HEK293T (cell line): ENCODE measurements at regions not wholly inside any gene's neighbourhood (a gene's known extent, or its start where the extent isn't known, plus 50 kb on each side); places are given as distances from the start of the nearest gene placed in this dataset.
"Not testable (repeated sequence)": the region's sequence is repeated elsewhere in the genome, so short reads cannot be mapped to it uniquely, and the experiment has no call there.

ENCODE experiments used
- ARNT ChIP-seq: fragments of 450-650 bp; IDR thresholded peaks from 2 replicates; pipeline ENCODE4 v1.6.1; 2017; ENCODE audit warnings: mild to moderate bottlenecking
- BHLHE40 ChIP-seq: fragments of 450-650 bp; IDR thresholded peaks from 2 replicates; pipeline ENCODE4 v1.6.1; 2016; ENCODE audit warnings: mild to moderate bottlenecking, moderate library complexity, borderline replicate concordance
- CTBP1 ChIP-seq: fragments of 450-650 bp; IDR thresholded peaks from 2 replicates; pipeline ENCODE4 v1.6.1; 2016; ENCODE audit warnings: borderline replicate concordance
- ELF4 ChIP-seq: fragments of 450-650 bp; IDR thresholded peaks from 2 replicates; pipeline ENCODE4 v1.6.1; 2017; ENCODE audit warnings: antibody characterized with exemption
- FOXA1 ChIP-seq: fragments of 450-650 bp; IDR thresholded peaks from 2 replicates; pipeline ENCODE4 v1.6.1; 2016; ENCODE audit warnings: mild to moderate bottlenecking
- FOXK2 ChIP-seq: fragments of 450-650 bp; IDR thresholded peaks from 2 replicates; pipeline ENCODE4 v1.6.1; 2016; ENCODE audit warnings: mild to moderate bottlenecking
- FOXM1 ChIP-seq: fragments of 450-650 bp; IDR thresholded peaks from 2 replicates; pipeline ENCODE4 v1.6.1; 2017; ENCODE audit warnings: mild to moderate bottlenecking, borderline replicate concordance
- HDGF ChIP-seq: fragments of 450-650 bp; IDR thresholded peaks from 2 replicates; pipeline ENCODE4 v1.6.1; 2017; ENCODE audit warnings: antibody characterized with exemption, borderline replicate concordance
- LEF1 ChIP-seq: fragments of 450-650 bp; IDR thresholded peaks from 2 replicates; pipeline ENCODE4 v1.6.1; 2017; ENCODE audit warnings: mild to moderate bottlenecking, borderline replicate concordance
- NFRKB ChIP-seq: fragments of 450-650 bp; IDR thresholded peaks from 2 replicates; pipeline ENCODE4 v1.6.1; 2016; ENCODE audit warnings: mild to moderate bottlenecking, moderate library complexity
- PKNOX1 ChIP-seq: fragments of 450-650 bp; IDR thresholded peaks from 2 replicates; pipeline ENCODE4 v1.6.1; 2016
- SP1 ChIP-seq: fragments of 450-650 bp; IDR thresholded peaks from 2 replicates; pipeline ENCODE4 v1.6.1; 2017
- TARDBP ChIP-seq: fragments of 450-650 bp; IDR thresholded peaks from 2 replicates; pipeline ENCODE4 v1.6.1; 2016
- ZNF384 ChIP-seq: fragments of 450-650 bp; IDR thresholded peaks from 2 replicates; pipeline ENCODE4 v1.6.1; 2016

GRCh38 chr4:9704126-9704525 is 77.3 kb upstream of the DRD5 start:
- TF ChIP-seq ELF4, SP1, LEF1, HDGF, TARDBP, FOXA1, FOXK2, BHLHE40, CTBP1, FOXM1, PKNOX1, ARNT, NFRKB, ZNF384: not testable (repeated sequence)
